ENCODE measurements at regions not wholly inside any gene's neighbourhood (a gene's known extent, or its start where the extent isn't known, plus 50 kb on each side); places are given as distances from the start of the nearest gene placed in this dataset.

GRCh38 chr10:36574207-36574606 is 551.2 kb upstream of the ANKRD30A start:
- H3K4me2 ChIP-seq (ENCODE audit: low read depth, low read length): no peak overlapping the region
- H3K4me1 ChIP-seq (ENCODE audit: low read length): no peaks in the 10 kb centered on the region
- no peaks in the 10 kb centered on the region for H3K79me2 ChIP-seq (ENCODE audit: low read length)
- no peak overlapping the region for H3K4me3 ChIP-seq (ENCODE audit: low read length)
- H3K9me3 ChIP-seq (replicated peaks; ENCODE audit: insufficient read depth, low read length): no peaks in the 10 kb centered on the region
- no peaks in the 10 kb centered on the region for H3K27me3 ChIP-seq (replicated peaks; ENCODE audit: insufficient read depth, low read length)
- no peak for DNase-seq
- TF ChIP-seq EZH2 (optimal IDR thresholded peaks at IDR 0.05; ENCODE audit: low read depth, low read length) (no peak), EZH2phosphoT487 (IDR thresholded peaks at IDR 0.05; ENCODE audit: low read length) (no peak)
- TF ChIP-seq, protein P1, sequence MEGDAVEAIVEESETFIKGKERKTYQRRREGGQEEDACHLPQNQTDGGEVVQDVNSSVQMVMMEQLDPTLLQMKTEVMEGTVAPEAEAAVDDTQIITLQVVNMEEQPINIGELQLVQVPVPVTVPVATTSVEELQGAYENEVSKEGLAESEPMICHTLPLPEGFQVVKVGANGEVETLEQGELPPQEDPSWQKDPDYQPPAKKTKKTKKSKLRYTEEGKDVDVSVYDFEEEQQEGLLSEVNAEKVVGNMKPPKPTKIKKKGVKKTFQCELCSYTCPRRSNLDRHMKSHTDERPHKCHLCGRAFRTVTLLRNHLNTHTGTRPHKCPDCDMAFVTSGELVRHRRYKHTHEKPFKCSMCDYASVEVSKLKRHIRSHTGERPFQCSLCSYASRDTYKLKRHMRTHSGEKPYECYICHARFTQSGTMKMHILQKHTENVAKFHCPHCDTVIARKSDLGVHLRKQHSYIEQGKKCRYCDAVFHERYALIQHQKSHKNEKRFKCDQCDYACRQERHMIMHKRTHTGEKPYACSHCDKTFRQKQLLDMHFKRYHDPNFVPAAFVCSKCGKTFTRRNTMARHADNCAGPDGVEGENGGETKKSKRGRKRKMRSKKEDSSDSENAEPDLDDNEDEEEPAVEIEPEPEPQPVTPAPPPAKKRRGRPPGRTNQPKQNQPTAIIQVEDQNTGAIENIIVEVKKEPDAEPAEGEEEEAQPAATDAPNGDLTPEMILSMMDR (IDR thresholded peaks at IDR 0.05; ENCODE audit: low read length): no peak
- H2AFZ ChIP-seq (ENCODE audit: low read length): no peak overlapping the region
- H3K9me2 ChIP-seq (replicated peaks; ENCODE audit: insufficient read depth, low read length): no peaks in the 10 kb centered on the region
- no peaks in the 10 kb centered on the region for H3K36me3 ChIP-seq (replicated peaks; ENCODE audit: insufficient read depth, low read length)
- H3K27ac ChIP-seq (ENCODE audit: low read length): no peak overlapping the region
- H4K20me1 ChIP-seq (ENCODE audit: insufficient read depth, low read length): no peaks in the 10 kb centered on the region
- H3K9ac ChIP-seq (ENCODE audit: low read length): no peak overlapping the region
- no peaks in the 10 kb centered on the region for H3F3A ChIP-seq (ENCODE audit: insufficient read depth, low read length)

GRCh38 chr10:36573246-36573645 is 552.2 kb upstream of the ANKRD30A start:
- Histone ChIP-seq H3K9me3 (replicated peaks; ENCODE audit: insufficient read depth, low read length) (no peaks in the 10 kb centered on the region), H3K9ac (ENCODE audit: low read length) (no peak overlapping the region), H3K4me2 (ENCODE audit: low read depth, low read length) (no peak overlapping the region), H2AFZ (ENCODE audit: low read length) (no peak overlapping the region), H4K20me1 (ENCODE audit: insufficient read depth, low read length) (no peaks in the 10 kb centered on the region), H3K4me3 (ENCODE audit: low read length) (no peak overlapping the region), H3K4me1 (ENCODE audit: low read length) (no peaks in the 10 kb centered on the region), H3K79me2 (ENCODE audit: low read length) (no peaks in the 10 kb centered on the region), H3K9me2 (replicated peaks; ENCODE audit: insufficient read depth, low read length) (no peaks in the 10 kb centered on the region), H3K27ac (ENCODE audit: low read length) (no peak overlapping the region), H3F3A (ENCODE audit: insufficient read depth, low read length) (no peaks in the 10 kb centered on the region), H3K36me3 (replicated peaks; ENCODE audit: insufficient read depth, low read length) (no peaks in the 10 kb centered on the region), H3K27me3 (replicated peaks; ENCODE audit: insufficient read depth, low read length) (no peaks in the 10 kb centered on the region)
- TF ChIP-seq EZH2 (optimal IDR thresholded peaks at IDR 0.05; ENCODE audit: low read depth, low read length): no peak
- no peak for TF ChIP-seq EZH2phosphoT487 (IDR thresholded peaks at IDR 0.05; ENCODE audit: low read length)
- TF ChIP-seq, protein P1 (IDR thresholded peaks at IDR 0.05; ENCODE audit: low read length): no peak
- DNase-seq: no peak

DNA sequence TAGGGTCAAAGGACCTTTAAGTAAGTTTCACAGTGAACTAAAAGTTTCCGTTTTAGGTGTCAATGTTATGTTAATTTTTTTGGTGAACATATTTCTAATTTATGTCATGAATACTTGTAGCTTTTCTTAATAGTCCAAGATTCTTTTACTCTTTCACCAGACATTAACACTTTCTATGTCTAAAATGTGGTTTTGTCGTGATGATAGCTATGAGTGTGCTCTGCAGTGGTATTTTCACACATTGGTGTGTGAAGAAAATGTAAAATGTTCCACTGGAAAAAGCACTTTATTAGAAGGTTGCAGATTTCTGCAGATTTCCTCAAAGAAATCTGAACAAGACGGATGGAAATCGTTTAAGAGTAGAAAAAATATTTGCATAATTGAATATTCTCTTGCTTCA is 561.0 kb upstream of the ANKRD30A start:
- no peaks in the 10 kb centered on the region for H3K79me2 ChIP-seq (ENCODE audit: low read length)
- H3F3A ChIP-seq (ENCODE audit: insufficient read depth, low read length): no peaks in the 10 kb centered on the region
- H3K27ac ChIP-seq (ENCODE audit: low read length): no peak overlapping the region
- no peaks in the 10 kb centered on the region for H3K9me3 ChIP-seq (replicated peaks; ENCODE audit: insufficient read depth, low read length)
- no peak overlapping the region for H3K9ac ChIP-seq (ENCODE audit: low read length)
- H3K9me2 ChIP-seq (replicated peaks; ENCODE audit: insufficient read depth, low read length): no peaks in the 10 kb centered on the region
- H3K27me3 ChIP-seq (replicated peaks; ENCODE audit: insufficient read depth, low read length): no peaks in the 10 kb centered on the region
- DNase-seq: no peak
- no peak overlapping the region for H3K4me2 ChIP-seq (ENCODE audit: low read depth, low read length)
- no peaks in the 10 kb centered on the region for H4K20me1 ChIP-seq (ENCODE audit: insufficient read depth, low read length)
- no peak overlapping the region for H2AFZ ChIP-seq (ENCODE audit: low read length)
- TF ChIP-seq, protein P1 (IDR thresholded peaks at IDR 0.05; ENCODE audit: low read length): no peak
- TF ChIP-seq EZH2phosphoT487 (IDR thresholded peaks at IDR 0.05; ENCODE audit: low read length) (no peak), EZH2 (optimal IDR thresholded peaks at IDR 0.05; ENCODE audit: low read depth, low read length) (no peak)
- H3K36me3 ChIP-seq (replicated peaks; ENCODE audit: insufficient read depth, low read length): no peaks in the 10 kb centered on the region
- no peaks in the 10 kb centered on the region for H3K4me1 ChIP-seq (ENCODE audit: low read length)
- no peak overlapping the region for H3K4me3 ChIP-seq (ENCODE audit: low read length)

All from MM.1S (cell line).